GM12872 (cell line): ENCODE measurements at regions not wholly inside any gene's neighbourhood (a gene's known extent, or its start where the extent isn't known, plus 50 kb on each side); places are given as distances from the start of the nearest gene placed in this dataset.

Experiments used
- CTCF ChIP-seq: IDR thresholded peaks from 3 replicates; pipeline ENCODE4 v1.5.1; 2011; ENCODE audit warnings: low read depth, mild to moderate bottlenecking, low read length, moderate library complexity; ENCODE audit not compliant: insufficient read depth

- TF ChIP-seq CTCF = no peak
Observed at GRCh38 chr12:43226151-43226550, 325.9 kb downstream of the ADAMTS20 start.

- no peak for TF ChIP-seq CTCF
Observed at GRCh38 chr12:43222796-43223195, 329.2 kb downstream of the ADAMTS20 start.

- TF ChIP-seq CTCF = no peak
Observed at GRCh38 chr12:43221216-43221615, 330.8 kb downstream of the ADAMTS20 start.

GRCh38 chr12:43216490-43216889, 335.5 kb downstream of the ADAMTS20 start:
- no peak for TF ChIP-seq CTCF

- no peak for TF ChIP-seq CTCF
Observed at GRCh38 chr12:43214166-43214565, 337.8 kb downstream of the ADAMTS20 start.

- TF ChIP-seq CTCF = no peak
Observed at GRCh38 chr12:43213608-43214007, 338.4 kb downstream of the ADAMTS20 start.

- no peak for TF ChIP-seq CTCF
Observed at GRCh38 chr12:43210485-43211192, 341.4 kb downstream of the ADAMTS20 start.
